CD4-positive, alpha-beta T cell treated with Interleukin-15 for 4 hours (primary cell): ENCODE measurements at regions not wholly inside any gene's neighbourhood (a gene's known extent, or its start where the extent isn't known, plus 50 kb on each side); places are given as distances from the start of the nearest gene placed in this dataset.

Source experiments
- DNase-seq: peaks from one replicate; pipeline ENCODE4 v3.0.0-alpha.2; 2020; ENCODE audit warnings: low spot score

- no peak for DNase-seq
These were observed 133.6 kb downstream of the SH3BGRL2 start for GRCh38 chr6:79764747-79765146.

DNA sequence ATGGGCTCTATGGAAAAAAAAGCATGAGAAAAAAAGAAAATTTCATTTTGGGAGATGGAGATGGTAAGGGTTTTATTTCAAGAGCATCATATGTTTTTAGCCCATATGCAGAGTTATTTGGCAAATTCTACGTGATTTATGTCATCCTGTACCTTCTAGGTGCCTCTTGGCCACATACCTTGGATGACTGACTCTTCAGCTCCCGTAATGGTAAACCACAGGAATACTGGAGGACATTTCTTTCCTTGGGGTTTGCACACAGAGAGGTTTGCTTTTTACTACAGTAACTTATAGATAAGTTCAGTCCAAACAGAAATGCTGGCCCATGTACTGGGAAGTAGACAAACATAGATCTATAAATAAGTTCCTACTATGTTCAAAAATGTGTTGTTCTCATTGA lies 132.2 kb downstream of the SH3BGRL2 start:
- no peak for DNase-seq

DNA sequence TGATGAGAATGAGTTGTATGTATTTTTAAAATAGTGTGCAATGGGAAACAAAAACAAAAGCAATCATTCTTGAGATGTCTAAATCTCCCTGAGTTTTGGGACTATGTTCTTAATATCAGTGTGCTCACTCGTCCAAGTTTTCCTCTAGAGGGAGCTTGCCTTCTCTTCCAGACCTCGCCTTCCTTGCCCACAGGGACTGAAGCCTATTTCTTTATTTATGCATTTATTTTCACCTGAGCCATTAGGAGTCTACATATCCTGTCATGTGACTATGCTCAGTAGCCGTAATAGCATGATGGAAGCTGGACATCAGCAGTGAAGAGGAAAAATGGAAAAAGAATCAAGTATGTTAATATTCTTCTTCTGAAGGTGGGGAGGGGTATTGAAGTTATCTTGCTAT lies 131.2 kb downstream of the SH3BGRL2 start:
- no peak for DNase-seq

DNA sequence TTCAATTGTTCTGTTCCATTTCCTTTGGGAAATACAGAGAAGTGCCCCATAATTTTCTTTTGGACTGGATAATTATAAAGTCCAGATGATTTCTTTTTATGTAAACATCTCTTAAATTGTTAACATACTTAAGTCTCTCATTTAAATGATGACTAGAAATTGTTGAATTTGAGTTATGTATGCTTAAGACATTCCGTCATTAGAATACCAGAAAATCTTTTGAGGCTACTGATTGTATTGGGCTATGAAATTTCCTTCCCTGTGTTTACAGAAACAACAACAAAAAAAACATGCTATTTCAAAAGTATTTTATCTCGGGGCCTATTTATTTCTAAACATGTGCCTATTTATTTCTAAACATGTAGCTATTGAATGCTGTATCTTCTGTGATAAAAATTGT lies 125.4 kb downstream of the SH3BGRL2 start:
- DNase-seq = no peak

- no peak for DNase-seq
These were observed 124.8 kb downstream of the SH3BGRL2 start for GRCh38 chr6:79755967-79756366.
